Thyroid gland (tissue), 4 donors: ENCODE measurements at regions not wholly inside any gene's neighbourhood (a gene's known extent, or its start where the extent isn't known, plus 50 kb on each side); places are given as distances from the start of the nearest gene placed in this dataset.

Experiments used
- DNase-seq, 2 donors: peaks; one replicate each; pipeline ENCODE4 v3.0.0-alpha.2; 2019
- H3K27ac ChIP-seq, 3 donors: fragments of 200-600 bp; sonication (generic); 1 replicate in 2 of 3; 2 replicates in 1 of 3; pipeline ENCODE4 v1.5.1; 2016 to 2019; ENCODE audit warnings: mild to moderate bottlenecking in 1 of 3, moderate library complexity in 1 of 3
- H3K27me3 ChIP-seq: fragments of 200-600 bp; sonication (generic); one replicate; pipeline ENCODE4 v1.5.1; 2019
- H3K36me3 ChIP-seq, 2 donors: fragments of 200-600 bp; sonication (generic); one replicate each; pipeline ENCODE4 v1.5.1; 2016 to 2019
- H3K4me1 ChIP-seq, 2 donors: fragments of 200-600 bp; sonication (generic); one replicate each; pipeline ENCODE4 v1.5.1; 2017 to 2019
- H3K4me3 ChIP-seq, 3 donors: fragments of 200-600 bp; sonication (generic); replicated peaks in 1 of 3; 1 replicate in 2 of 3; 2 replicates in 1 of 3; pipeline ENCODE4 v1.5.1; 2016; ENCODE audit warnings: mild to moderate bottlenecking in 1 of 3
- H3K9me3 ChIP-seq: fragments of 200-600 bp; sonication (generic); one replicate; pipeline ENCODE4 v1.5.1; 2017
- POLR2A ChIP-seq, 2 donors: fragments of 450-650 bp; IDR thresholded peaks; one replicate each; pipeline ENCODE4 v1.6.1; 2017; ENCODE audit warnings: antibody characterized with exemption in 2 of 2, mild to moderate bottlenecking in 2 of 2, moderate library complexity in 1 of 2
- WGBS, 2 donors: methylation state at CpG; one replicate each; pipeline ENCODE4 v1.1.5; 2017; 5-methylcytosine and 5-hydroxymethylcytosine counted together
- intact Hi-C: fragments of 100-400 bp; cut with DNase I; formaldehyde crosslinking; loops from one replicate; pipeline ENCODE4 v1.15.1; 2023
- TF ChIP-seq, protein P1 (sequence below), 6 experiments: fragments of 200-600 bp in 3 of 6; fragments of 450-650 bp in 3 of 6; sonication (generic) in 3 of 6; IDR thresholded peaks; one replicate each; pipeline ENCODE4 v1.5.1; 2016 to 2019; ENCODE audit warnings: antibody characterized with exemption in 6 of 6, mild to moderate bottlenecking in 2 of 6, inconsistent platforms in 1 of 6, moderate library complexity in 1 of 6

DNA sequence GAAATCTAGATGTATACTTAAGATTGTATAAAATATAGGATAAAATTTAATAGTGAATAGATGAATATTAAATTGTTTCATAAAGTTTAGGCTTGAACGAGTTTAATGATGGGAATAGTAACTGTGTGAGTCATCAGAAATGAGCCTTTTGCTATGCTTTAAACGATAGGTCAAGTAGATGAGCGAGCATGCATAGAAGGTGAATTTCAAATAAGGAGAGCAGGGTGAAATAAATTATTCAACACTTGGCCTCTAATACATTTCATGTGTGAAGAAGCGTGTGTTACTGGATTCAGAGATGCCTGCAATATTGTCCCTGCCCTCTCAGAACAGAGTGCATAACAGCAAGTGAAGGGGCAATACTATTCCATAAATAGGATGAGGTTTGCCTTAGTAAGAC, 74.4 kb upstream of the EYA4 start:
- intact Hi-C loops: no loop called here
- no peaks in the 10 kb centered on the region for H3K4me1 ChIP-seq
- no peaks in the 10 kb centered on the region for H3K9me3 ChIP-seq
- whole genome bisulfite sequencing, 2 donors: 74 to 77% methylated on average over 4 of the region's 4 CpGs
- no peak overlapping the region for H3K4me3 ChIP-seq
- TF ChIP-seq, protein P1, sequence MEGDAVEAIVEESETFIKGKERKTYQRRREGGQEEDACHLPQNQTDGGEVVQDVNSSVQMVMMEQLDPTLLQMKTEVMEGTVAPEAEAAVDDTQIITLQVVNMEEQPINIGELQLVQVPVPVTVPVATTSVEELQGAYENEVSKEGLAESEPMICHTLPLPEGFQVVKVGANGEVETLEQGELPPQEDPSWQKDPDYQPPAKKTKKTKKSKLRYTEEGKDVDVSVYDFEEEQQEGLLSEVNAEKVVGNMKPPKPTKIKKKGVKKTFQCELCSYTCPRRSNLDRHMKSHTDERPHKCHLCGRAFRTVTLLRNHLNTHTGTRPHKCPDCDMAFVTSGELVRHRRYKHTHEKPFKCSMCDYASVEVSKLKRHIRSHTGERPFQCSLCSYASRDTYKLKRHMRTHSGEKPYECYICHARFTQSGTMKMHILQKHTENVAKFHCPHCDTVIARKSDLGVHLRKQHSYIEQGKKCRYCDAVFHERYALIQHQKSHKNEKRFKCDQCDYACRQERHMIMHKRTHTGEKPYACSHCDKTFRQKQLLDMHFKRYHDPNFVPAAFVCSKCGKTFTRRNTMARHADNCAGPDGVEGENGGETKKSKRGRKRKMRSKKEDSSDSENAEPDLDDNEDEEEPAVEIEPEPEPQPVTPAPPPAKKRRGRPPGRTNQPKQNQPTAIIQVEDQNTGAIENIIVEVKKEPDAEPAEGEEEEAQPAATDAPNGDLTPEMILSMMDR (IDR thresholded peaks at IDR 0.05): no peak
- TF ChIP-seq POLR2A (IDR thresholded peaks at IDR 0.05): no peak
- DNase-seq: no peak
- H3K36me3 ChIP-seq: no peaks in the 10 kb centered on the region
- H3K27me3 ChIP-seq: no peaks in the 10 kb centered on the region
- no peak overlapping the region for H3K27ac ChIP-seq

DNA sequence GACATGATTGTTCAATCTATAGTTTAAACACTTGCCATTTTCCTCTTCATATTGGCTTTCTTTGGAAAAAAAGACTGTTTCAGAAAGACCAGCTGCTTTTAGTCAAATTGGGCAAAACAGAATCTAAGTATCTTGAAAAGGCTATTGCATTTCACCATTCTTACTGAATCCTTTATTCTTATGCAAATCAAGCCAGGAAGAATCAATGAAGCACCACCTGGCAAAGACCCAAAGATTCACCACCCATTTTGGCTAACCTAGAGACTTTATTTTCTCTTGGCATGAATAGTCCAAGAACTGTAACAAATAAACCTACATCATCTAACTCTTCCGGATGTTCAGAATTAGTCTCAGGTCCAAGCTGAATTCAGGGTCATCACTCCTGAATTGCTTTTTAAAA, 71.3 kb upstream of the EYA4 start:
- Histone ChIP-seq H3K36me3 (no peaks in the 10 kb centered on the region), H3K27me3 (no peaks in the 10 kb centered on the region), H3K9me3 (no peaks in the 10 kb centered on the region), H3K4me1 (no peaks in the 10 kb centered on the region), H3K4me3 (no peak overlapping the region), H3K27ac (no peak overlapping the region)
- TF ChIP-seq, protein P1 (IDR thresholded peaks at IDR 0.05): no peak
- TF ChIP-seq POLR2A (IDR thresholded peaks at IDR 0.05): no peak
- intact Hi-C loops: no loop called here
- DNase-seq: no peak
- 88 to 97% methylated on average over 1 of the region's 1 CpG for WGBS, 2 donors

DNA sequence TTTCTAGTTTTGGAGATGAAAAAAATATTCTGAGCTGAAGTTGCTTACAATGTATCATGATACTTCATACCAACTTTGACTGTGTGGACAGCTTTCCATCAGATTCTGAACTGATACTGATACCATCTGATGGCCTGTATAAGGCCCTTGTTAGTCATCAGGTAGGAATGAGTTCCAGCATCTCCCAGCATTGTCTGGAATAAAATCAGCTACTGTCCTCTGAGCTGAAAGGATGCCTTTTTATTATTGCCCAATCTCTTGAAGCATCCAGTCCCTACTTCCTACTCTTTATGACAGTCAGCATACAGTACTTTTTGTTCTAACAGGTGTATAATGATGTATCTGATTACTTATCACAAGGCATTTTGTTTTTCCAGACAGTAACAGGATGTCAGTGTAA, 70.6 kb upstream of the EYA4 start:
- Histone ChIP-seq H3K27ac (no peak overlapping the region), H3K27me3 (no peaks in the 10 kb centered on the region), H3K9me3 (no peaks in the 10 kb centered on the region), H3K4me1 (no peaks in the 10 kb centered on the region), H3K4me3 (no peak overlapping the region), H3K36me3 (no peaks in the 10 kb centered on the region)
- TF ChIP-seq, protein P1 (IDR thresholded peaks at IDR 0.05): no peak
- no peak for TF ChIP-seq POLR2A (IDR thresholded peaks at IDR 0.05)
- DNase-seq: no peak
- intact Hi-C loops: no loop called here

DNA sequence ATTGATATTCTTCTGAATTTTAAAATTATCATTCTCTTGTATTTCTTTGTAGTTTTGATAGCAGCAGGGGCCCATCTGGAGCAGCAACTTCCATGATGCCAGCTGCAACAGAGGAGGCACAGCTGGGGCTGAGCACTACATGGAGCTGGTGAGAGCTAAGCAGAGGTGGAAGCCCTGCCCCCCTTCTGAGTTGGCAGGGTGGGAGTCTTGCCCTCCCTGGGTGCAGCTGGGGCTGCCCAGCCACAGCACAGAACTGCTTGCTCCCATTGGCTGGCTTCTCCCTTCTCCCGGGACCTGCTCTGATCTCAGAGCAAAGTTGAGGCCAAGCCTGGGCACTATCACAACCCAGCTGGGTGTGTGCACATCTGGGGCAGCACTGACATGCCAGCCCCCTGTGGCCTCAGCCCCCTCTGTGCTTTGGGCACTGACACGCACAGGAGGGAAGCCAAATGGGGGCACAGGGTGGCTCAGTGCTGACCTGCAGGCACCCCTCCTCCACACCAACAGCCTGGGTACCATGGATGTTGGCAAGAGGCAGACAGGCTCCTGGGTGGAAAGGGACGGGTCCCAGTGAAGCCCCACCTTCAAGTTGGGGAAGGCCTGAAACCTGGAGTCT, 69.1 kb upstream of the EYA4 start:
- H3K27ac ChIP-seq: no peak overlapping the region
- no peak for TF ChIP-seq POLR2A (IDR thresholded peaks at IDR 0.05)
- TF ChIP-seq, protein P1 (IDR thresholded peaks at IDR 0.05): no peak
- H3K27me3 ChIP-seq: no peaks in the 10 kb centered on the region
- no peaks in the 10 kb centered on the region for H3K36me3 ChIP-seq
- no peaks in the 10 kb centered on the region for H3K9me3 ChIP-seq
- no peaks in the 10 kb centered on the region for H3K4me1 ChIP-seq
- intact Hi-C loops: no loop called here
- DNase-seq: no peak
- 88 to 100% methylated on average over 2 to 3 of the region's 3 CpGs for WGBS, 2 donors
- H3K4me3 ChIP-seq: no peak overlapping the region

DNA sequence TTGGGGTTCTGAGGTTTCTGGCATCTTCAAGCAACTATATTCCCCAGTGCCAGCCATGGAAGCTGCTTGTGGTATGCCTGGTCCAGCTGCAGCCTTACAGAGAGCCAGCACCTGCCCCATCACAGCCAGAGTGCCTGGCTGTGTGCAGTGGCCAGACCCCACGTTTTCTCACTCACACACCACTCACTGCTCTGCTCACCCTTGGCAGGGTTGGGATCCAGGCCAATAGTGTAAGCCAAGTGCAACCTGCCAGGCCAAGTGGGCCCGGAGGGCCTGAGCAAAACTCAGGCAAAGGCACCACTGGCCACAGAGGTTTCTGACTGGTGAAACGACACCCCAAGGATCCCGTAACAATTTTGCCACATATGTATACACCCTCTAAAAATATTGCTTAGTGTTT, 67.9 kb upstream of the EYA4 start:
- H3K27ac ChIP-seq: no peak overlapping the region
- no peaks in the 10 kb centered on the region for H3K27me3 ChIP-seq
- no peak overlapping the region for H3K4me3 ChIP-seq
- TF ChIP-seq, protein P1 (IDR thresholded peaks at IDR 0.05): no peak
- no peak for TF ChIP-seq POLR2A (IDR thresholded peaks at IDR 0.05)
- no peaks in the 10 kb centered on the region for H3K4me1 ChIP-seq
- WGBS, 2 donors: 65 to 66% methylated on average over 4 of the region's 4 CpGs
- no peaks in the 10 kb centered on the region for H3K9me3 ChIP-seq
- intact Hi-C loops: no loop called here
- H3K36me3 ChIP-seq: no peaks in the 10 kb centered on the region
- DNase-seq: peak in 1 of 2 donors; percentile 32
